K562 (cell line): ENCODE measurements at regions not wholly inside any gene's neighbourhood (a gene's known extent, or its start where the extent isn't known, plus 50 kb on each side); places are given as distances from the start of the nearest gene placed in this dataset.

Experiments
- ATAC-seq: fragments of 200-7000 bp; cut with Tn5 transposase; 3 replicates; pipeline ENCODE4 v1.9.1; 2020; ENCODE audit warnings: moderate library complexity
- BruUV-seq: library from RNA; stranded (reverse); fragments of 400-500 nt; replicated peaks from 2 replicates; lab custom pipeline; 2021; lab: Mats Ljungman, UMichigan
- CTCF ChIA-PET: fragments of 300-600 bp; formaldehyde crosslinking; extraction: SDS; loops from one replicate; lab custom pipeline; 2021; ENCODE audit warnings: low intra/inter-chr PET ratio; lab: Yijun Ruan, JAX
- POLR2A ChIA-PET: fragments of 300-600, 350-650 bp; sonication (Branson Sonifier 250); formaldehyde crosslinking; extraction: SDS; loops from one replicate; lab custom pipeline; 2021; ENCODE audit warnings: antibody characterized with exemption, inconsistent platforms; lab: Yijun Ruan, JAX
- DNase-seq, 4 experiments: peaks; one replicate each; pipeline versions ENCODE4 v3.0.0 to v3.0.0-alpha.2; 2011 to 2018; ENCODE audit warnings: low spot score in 3 of 4, mixed read lengths in 3 of 4; ENCODE audit errors: extremely low read depth in 1 of 4
- FAIRE-seq: peaks from 2 replicates; lab custom pipeline; 2011; peaks lifted over from hg19 to GRCh38; lab: Jason Lieb, UNC
- H2AFZ ChIP-seq: 2 replicates; pipeline ENCODE4 v1.6.0; 2011; ENCODE audit warnings: low read depth, low read length, control low read depth, inconsistent platforms
- H3K27ac ChIP-seq: fragments of 200-600 bp; 3 replicates; pipeline ENCODE4 v1.8.0; 2011; ENCODE audit warnings: low read depth, mild to moderate bottlenecking, control low read depth, inconsistent platforms, low read length, moderate library complexity, mixed read lengths; ENCODE audit errors: extremely low read depth
- H3K27me3 ChIP-seq, 2 experiments: fragments of 300-600 bp in 1 of 2; 2 replicates in 1 of 2; 3 replicates in 1 of 2; pipeline versions ENCODE4 v1.6.0 to v1.8.0; 2011; ENCODE audit warnings: inconsistent platforms in 2 of 2, low read length in 2 of 2, mild to moderate bottlenecking in 1 of 2, mixed read lengths in 1 of 2, moderate library complexity in 1 of 2; ENCODE audit not compliant: control insufficient read depth in 2 of 2, insufficient read depth in 2 of 2
- H3K36me3 ChIP-seq: fragments of 300-600 bp; 3 replicates; pipeline ENCODE4 v1.8.0; 2011; ENCODE audit warnings: mild to moderate bottlenecking, low read length, inconsistent platforms; ENCODE audit not compliant: control insufficient read depth, insufficient read depth
- H3K4me1 ChIP-seq, 2 experiments: fragments of 200-600 bp in 1 of 2; replicated peaks in 1 of 2; 2 replicates in 1 of 2; 3 replicates in 1 of 2; pipeline versions ENCODE4 v1.5.1 to v1.8.0; 2011; ENCODE audit warnings: inconsistent platforms in 2 of 2, low read length in 2 of 2, mild to moderate bottlenecking in 1 of 2, mixed read lengths in 1 of 2, moderate library complexity in 1 of 2; ENCODE audit not compliant: control insufficient read depth in 2 of 2, insufficient read depth in 2 of 2
- H3K4me2 ChIP-seq: 2 replicates; pipeline ENCODE4 v1.6.1; 2011; ENCODE audit warnings: low read length, control low read depth, inconsistent platforms, mixed read lengths; ENCODE audit not compliant: insufficient read depth
- H3K4me3 ChIP-seq: fragments of 200-600 bp; sonication (generic), shearing (Covaris generic); 2 replicates; pipeline ENCODE4 v1.5.1; 2016; ENCODE audit warnings: control low read depth, inconsistent platforms
- H3K79me2 ChIP-seq: fragments of 200-600 bp; 3 replicates; pipeline ENCODE4 v1.8.0; 2011; ENCODE audit warnings: low read length, inconsistent platforms; ENCODE audit not compliant: control insufficient read depth, insufficient read depth
- H3K9ac ChIP-seq, 2 experiments: 2 replicates each; pipeline versions ENCODE4 v1.6.0 to v1.6.1; 2011; ENCODE audit warnings: low read depth in 2 of 2, low read length in 2 of 2, control low read depth in 1 of 2, inconsistent platforms in 1 of 2, mild to moderate bottlenecking in 1 of 2, mixed read lengths in 1 of 2; ENCODE audit not compliant: insufficient read depth in 1 of 2
- H3K9me1 ChIP-seq: one replicate; pipeline ENCODE4 v1.6.0; 2011; ENCODE audit warnings: inconsistent platforms, mild to moderate bottlenecking, low read length, moderate library complexity; ENCODE audit not compliant: control insufficient read depth, insufficient read depth
- H3K9me3 ChIP-seq: replicated peaks from 2 replicates; pipeline ENCODE4 v1.5.1; 2011; ENCODE audit warnings: low read depth, low read length, inconsistent platforms; ENCODE audit not compliant: control insufficient read depth, insufficient read depth
- H4K20me1 ChIP-seq: replicated peaks from 2 replicates; pipeline ENCODE4 v1.6.1; 2011; ENCODE audit warnings: low read length, inconsistent platforms, mixed read lengths; ENCODE audit not compliant: control insufficient read depth, insufficient read depth
- E4F1 ChIP-seq: fragments of 250-450 bp; sonication (Bioruptor Pico); IDR thresholded peaks from 2 replicates; pipeline ENCODE4 v1.5.0; 2021; ENCODE audit warnings: mild to moderate bottlenecking, borderline replicate concordance
- FOSL1 ChIP-seq: fragments of 200-800 bp; sonication (Bioruptor generic); conservative IDR thresholded peaks from 2 replicates; pipeline ENCODE4 v1.6.1; 2016; ENCODE audit warnings: missing genetic modification characterization, missing compliant biosample characterization
- ID3 ChIP-seq, 2 experiments: fragments of 250-450 bp in 1 of 2; fragments of 450-650 bp in 1 of 2; sonication (Bioruptor Pico) in 1 of 2; IDR thresholded peaks; 2 replicates each; pipeline versions ENCODE4 v1.6.1 to v1.8.0; 2016 to 2021; ENCODE audit warnings: mild to moderate bottlenecking in 2 of 2, moderate library complexity in 2 of 2, missing compliant biosample characterization in 1 of 2, missing genetic modification characterization in 1 of 2
- MGA ChIP-seq: fragments of 450-650 bp; IDR thresholded peaks from 2 replicates; pipeline ENCODE4 v1.6.1; 2016; ENCODE audit warnings: mild to moderate bottlenecking, moderate library complexity
- RAD51 ChIP-seq: fragments of 450-650 bp; IDR thresholded peaks from 2 replicates; pipeline ENCODE4 v1.7.1; 2016; ENCODE audit warnings: low read depth, mild to moderate bottlenecking, borderline replicate concordance
- ZNF436 ChIP-seq: fragments of 250-450, 450-650 bp; sonication (Bioruptor Pico); formaldehyde crosslinking; IDR thresholded peaks from 2 replicates; pipeline ENCODE4 v1.7.0; 2020; ENCODE audit warnings: mild to moderate bottlenecking
- ZNF766 ChIP-seq: fragments of 200-800 bp; sonication (Bioruptor generic); conservative IDR thresholded peaks from 2 replicates; pipeline ENCODE4 v1.6.1; 2016; ENCODE audit warnings: missing genetic modification characterization, missing compliant biosample characterization
- WGBS: fragments of 100-300 bp; shearing (Covaris generic); methylation state at CpG from one replicate; pipeline ENCODE4 v1.1.6; 2016; ENCODE audit warnings: low coverage, mixed read lengths; ENCODE audit not compliant: insufficient coverage; ENCODE audit errors: missing lambda C conversion rate; 5-methylcytosine and 5-hydroxymethylcytosine counted together
- in situ Hi-C: fragments of 300-500 bp; cut with MboI; formaldehyde crosslinking; loops from 4 replicates; pipeline ENCODE4 v1.15.0; 2018; ENCODE audit warnings: inconsistent platforms, mixed read lengths
- intact Hi-C: fragments of 100-400 bp; cut with micrococcal nuclease; formaldehyde crosslinking; loops from 2 replicates; pipeline ENCODE4 v1.14.2; 2022

- in situ Hi-C loops (no loop called here), intact Hi-C loops (no loop called here)
- Histone ChIP-seq H3K9ac (no peak overlapping the region), H2AFZ (no peak overlapping the region), H3K9me1 (no peaks in the 10 kb centered on the region), H4K20me1 (no peaks in the 10 kb centered on the region), H3K27me3 (no peaks in the 10 kb centered on the region), H3K36me3 (no peaks in the 10 kb centered on the region), H3K9me3 (no peaks in the 10 kb centered on the region; the same call in 1 of the 2 replicates), H3K4me2 (no peak overlapping the region), H3K79me2 (no peaks in the 10 kb centered on the region), H3K4me1 (peaks cover 0 to 4% of the 10 kb centered on the region in 2 experiments; a peak in 1 of 5 replicates), H3K27ac (no peak overlapping the region), H3K4me3 (no peak overlapping the region)
- ChIA-PET CTCF (no interaction called here), POLR2A (interaction anchor here (1.0 kb wide), 1 partner anchor 9 kb away, joined by 3 read pairs; no protein-coding TSS in a partner anchor)
- FAIRE-seq (no peak), ATAC-seq (no peak), DNase-seq (no peak)
- no TSS peak for BruUV-seq
- 0% methylated on average over 3 of the region's 3 CpGs for WGBS
- TF ChIP-seq ZNF436 (CRISPR knock-in tag) (no peak), ZNF766 (CRISPR knock-in tag) (no peak), RAD51 (no peak), FOSL1 (tag) (no peak), MGA (no peak), ID3 (CRISPR knock-in tag; IDR thresholded peaks at IDR 0.05) (no peak), ID3 (tag; IDR thresholded peaks at IDR 0.05) (no peak), E4F1 (CRISPR knock-in tag) (no peak)
Measured at GRCh38 chr16:76622876-76623275, 345.7 kb downstream of the CNTNAP4 start.
